ENCODE measurements at regions not wholly inside any gene's neighbourhood (a gene's known extent, or its start where the extent isn't known, plus 50 kb on each side); places are given as distances from the start of the nearest gene placed in this dataset.

DNA sequence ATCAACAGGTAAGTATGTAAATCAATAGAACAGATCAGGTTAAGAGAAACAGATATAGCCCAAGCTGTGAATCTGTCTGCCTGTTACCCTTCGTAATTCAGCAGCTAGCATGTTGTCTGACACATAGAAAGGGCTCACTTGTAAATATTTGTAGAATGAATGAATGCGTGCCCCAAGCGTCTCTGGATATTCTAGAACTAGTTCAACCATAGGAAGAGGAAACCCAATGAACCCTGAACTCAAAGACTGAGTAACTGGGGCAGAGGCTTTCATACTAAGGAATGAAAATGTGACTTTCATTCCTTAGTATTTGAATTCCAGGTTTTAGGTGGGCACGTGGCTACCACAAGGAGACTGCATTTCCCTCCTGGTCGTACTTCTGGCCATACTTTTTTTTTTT, 60.1 kb upstream of the SMYD2 start:
- Histone ChIP-seq H3K27me3 (ENCODE audit: control insufficient read depth, insufficient read depth, low read length) (peaks cover 16% of the 10 kb centered on the region), H3K9me3 (ENCODE audit: control insufficient read depth, low read depth, low read length) (no peaks in the 10 kb centered on the region), H3K27ac (ENCODE audit: low read length) (no peak overlapping the region), H3K36me3 (ENCODE audit: control insufficient read depth, insufficient read depth, low read length) (no peaks in the 10 kb centered on the region), H3K4me1 (ENCODE audit: control insufficient read depth, insufficient read depth, low read length) (peaks cover 3% of the 10 kb centered on the region), H3K4me3 (ENCODE audit: low read length) (no peak overlapping the region)
- no peak for DNase-seq
- WGBS (ENCODE audit: insufficient coverage, low lambda C conversion rate) = no CpG with 5 or more reads among the region's 5 CpGs

DNA sequence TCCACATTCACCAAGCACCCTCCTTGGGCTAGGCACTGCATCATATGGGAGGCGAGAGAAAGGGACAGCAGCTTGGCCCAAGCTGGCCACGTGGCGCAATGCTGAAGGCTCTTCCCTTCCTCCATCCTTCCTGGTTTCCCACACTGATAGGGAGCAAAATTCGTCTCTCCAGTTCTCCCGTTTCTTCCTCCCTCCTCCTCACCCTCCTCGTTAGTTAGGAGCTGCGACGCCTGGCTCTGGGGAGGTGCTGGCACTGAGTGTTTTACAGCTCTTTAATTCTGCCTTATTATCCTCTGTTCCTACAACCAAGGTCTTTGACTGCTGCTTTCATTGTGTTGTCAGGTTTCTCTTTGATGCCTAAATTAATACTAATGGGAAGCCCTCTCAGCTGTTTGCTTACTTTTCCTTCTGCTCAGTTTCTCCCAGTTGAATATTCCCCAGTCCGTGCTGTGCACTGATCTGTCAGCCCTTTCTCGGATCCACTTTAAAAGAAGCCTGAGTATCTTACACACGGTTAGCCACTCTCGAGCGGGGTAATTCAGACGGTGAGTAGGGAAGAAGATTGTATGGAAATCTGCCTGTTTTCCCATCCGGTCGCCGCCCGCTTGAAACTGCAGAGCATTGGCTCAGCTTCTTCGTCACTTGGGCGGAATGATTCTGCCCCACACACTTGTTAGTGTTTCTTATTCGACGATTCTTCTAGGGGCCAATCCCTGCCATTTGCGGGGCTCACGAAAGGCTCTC, 56.2 kb upstream of the SMYD2 start:
- Histone ChIP-seq H3K36me3 (ENCODE audit: control insufficient read depth, insufficient read depth, low read length) (no peaks in the 10 kb centered on the region), H3K9me3 (ENCODE audit: control insufficient read depth, low read depth, low read length) (no peaks in the 10 kb centered on the region), H3K4me1 (ENCODE audit: control insufficient read depth, insufficient read depth, low read length) (peaks cover 3% of the 10 kb centered on the region), H3K4me3 (ENCODE audit: low read length) (peak overlapping the region; percentile 30), H3K27me3 (ENCODE audit: control insufficient read depth, insufficient read depth, low read length) (peaks cover 9% of the 10 kb centered on the region), H3K27ac (ENCODE audit: low read length) (no peak overlapping the region)
- DNase-seq = peak in 1 of 2 donors; percentile 38
- no CpG with 5 or more reads among the region's 24 CpGs for WGBS (ENCODE audit: insufficient coverage, low lambda C conversion rate)

DNA sequence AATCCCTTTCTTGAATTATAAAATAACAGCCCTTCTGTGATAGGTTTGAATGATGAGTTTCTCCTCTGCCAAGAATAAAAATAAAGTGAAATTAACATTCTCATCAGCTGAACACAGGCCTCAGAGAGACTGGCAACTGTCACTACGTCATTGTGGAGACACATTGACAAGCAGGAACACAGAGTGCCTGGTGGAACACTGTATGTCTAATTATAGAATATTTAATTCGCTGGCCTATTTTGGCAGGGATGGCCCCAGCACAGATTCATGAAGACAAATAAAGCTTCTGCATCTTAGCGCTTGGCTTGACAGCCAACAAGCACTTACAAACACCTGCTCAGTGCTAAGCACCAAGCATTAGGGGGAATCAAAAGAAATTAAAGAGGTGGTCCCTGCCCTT, 52.0 kb upstream of the SMYD2 start:
- Histone ChIP-seq H3K4me3 (ENCODE audit: low read length) (no peak overlapping the region), H3K9me3 (ENCODE audit: control insufficient read depth, low read depth, low read length) (no peaks in the 10 kb centered on the region), H3K27ac (ENCODE audit: low read length) (no peak overlapping the region), H3K27me3 (ENCODE audit: control insufficient read depth, insufficient read depth, low read length) (peaks cover 4% of the 10 kb centered on the region), H3K36me3 (ENCODE audit: control insufficient read depth, insufficient read depth, low read length) (no peaks in the 10 kb centered on the region), H3K4me1 (ENCODE audit: control insufficient read depth, insufficient read depth, low read length) (peaks cover 3% of the 10 kb centered on the region)
- no peak for DNase-seq
- WGBS (ENCODE audit: insufficient coverage, low lambda C conversion rate) = no CpG with 5 or more reads among the region's 3 CpGs

DNA sequence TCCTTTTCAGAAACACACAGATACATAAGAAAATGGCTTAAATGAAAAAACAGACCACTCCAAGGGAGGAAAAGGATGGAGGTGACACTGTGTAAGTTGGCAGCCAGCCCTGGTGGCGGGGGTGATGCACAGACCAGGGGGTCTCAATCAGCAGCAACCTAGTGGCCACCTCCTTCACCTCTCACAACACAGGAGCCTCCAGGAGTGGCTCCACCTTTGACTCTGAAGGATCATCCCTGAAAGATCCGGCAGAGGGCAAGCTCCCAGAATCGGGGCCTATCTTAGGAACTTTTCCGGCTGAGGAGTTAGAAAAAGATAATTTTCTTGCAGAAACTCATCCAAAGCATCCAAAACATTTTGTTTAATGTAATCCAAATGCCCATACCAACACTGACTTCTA, 51.2 kb upstream of the SMYD2 start:
- WGBS (ENCODE audit: insufficient coverage, low lambda C conversion rate) = no CpG with 5 or more reads among the region's 4 CpGs
- Histone ChIP-seq H3K27me3 (ENCODE audit: control insufficient read depth, insufficient read depth, low read length) (peaks cover 4% of the 10 kb centered on the region), H3K9me3 (ENCODE audit: control insufficient read depth, low read depth, low read length) (no peaks in the 10 kb centered on the region), H3K4me3 (ENCODE audit: low read length) (no peak overlapping the region), H3K27ac (ENCODE audit: low read length) (no peak overlapping the region), H3K4me1 (ENCODE audit: control insufficient read depth, insufficient read depth, low read length) (peaks cover 3% of the 10 kb centered on the region), H3K36me3 (ENCODE audit: control insufficient read depth, insufficient read depth, low read length) (no peaks in the 10 kb centered on the region)
- DNase-seq = no peak
